ENCODE measurements at regions not wholly inside any gene's neighbourhood (a gene's known extent, or its start where the extent isn't known, plus 50 kb on each side); places are given as distances from the start of the nearest gene placed in this dataset.

DNA sequence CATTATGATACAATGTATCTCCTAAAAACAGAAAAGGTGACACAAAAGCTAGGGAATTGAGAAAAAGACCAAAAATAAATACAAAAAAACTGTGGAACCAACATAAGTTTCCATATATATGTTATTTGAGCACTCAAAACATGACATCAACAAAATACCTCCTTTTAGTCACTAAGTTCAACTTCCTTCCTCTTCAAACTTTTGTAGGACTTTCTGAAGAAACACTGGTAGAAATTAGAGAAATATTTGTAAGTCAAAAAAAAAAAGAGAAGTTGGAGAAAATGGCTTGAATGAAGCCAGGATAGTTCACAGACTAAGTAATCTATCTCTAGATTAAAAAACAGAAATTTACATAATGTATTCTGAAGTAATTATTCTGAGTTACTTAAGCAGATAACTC, 208.4 kb upstream of the ALCAM start:
- TF ChIP-seq POLR2A (IDR thresholded peaks at IDR 0.05; ENCODE audit: extremely low read depth, insufficient read length), result no peak
- TF ChIP-seq, protein P1, sequence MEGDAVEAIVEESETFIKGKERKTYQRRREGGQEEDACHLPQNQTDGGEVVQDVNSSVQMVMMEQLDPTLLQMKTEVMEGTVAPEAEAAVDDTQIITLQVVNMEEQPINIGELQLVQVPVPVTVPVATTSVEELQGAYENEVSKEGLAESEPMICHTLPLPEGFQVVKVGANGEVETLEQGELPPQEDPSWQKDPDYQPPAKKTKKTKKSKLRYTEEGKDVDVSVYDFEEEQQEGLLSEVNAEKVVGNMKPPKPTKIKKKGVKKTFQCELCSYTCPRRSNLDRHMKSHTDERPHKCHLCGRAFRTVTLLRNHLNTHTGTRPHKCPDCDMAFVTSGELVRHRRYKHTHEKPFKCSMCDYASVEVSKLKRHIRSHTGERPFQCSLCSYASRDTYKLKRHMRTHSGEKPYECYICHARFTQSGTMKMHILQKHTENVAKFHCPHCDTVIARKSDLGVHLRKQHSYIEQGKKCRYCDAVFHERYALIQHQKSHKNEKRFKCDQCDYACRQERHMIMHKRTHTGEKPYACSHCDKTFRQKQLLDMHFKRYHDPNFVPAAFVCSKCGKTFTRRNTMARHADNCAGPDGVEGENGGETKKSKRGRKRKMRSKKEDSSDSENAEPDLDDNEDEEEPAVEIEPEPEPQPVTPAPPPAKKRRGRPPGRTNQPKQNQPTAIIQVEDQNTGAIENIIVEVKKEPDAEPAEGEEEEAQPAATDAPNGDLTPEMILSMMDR (IDR thresholded peaks at IDR 0.05; ENCODE audit: low read depth, low read length), result no peak

Data from NB4 (cell line).